H1 (cell line): ENCODE measurements at regions not wholly inside any gene's neighbourhood (a gene's known extent, or its start where the extent isn't known, plus 50 kb on each side); places are given as distances from the start of the nearest gene placed in this dataset.

ENCODE experiments used
- CTCF ChIA-PET: fragments of 300-600 bp; sonication (Branson Sonifier 250); formaldehyde crosslinking; loops from one replicate; lab custom pipeline; 2021; ENCODE audit not compliant: partially characterized antibody; lab: Charles Lee
- POLR2A ChIA-PET: fragments of 300-600 bp; sonication (Branson Sonifier 250); formaldehyde crosslinking; loops from one replicate; lab custom pipeline; 2021; ENCODE audit warnings: inconsistent platforms; ENCODE audit not compliant: partially characterized antibody; lab: Charles Lee
- DNase-seq, 2 experiments: peaks; one replicate each; pipeline versions ENCODE4 v3.0.0 to v3.0.0-alpha.2; 2010 to 2022; ENCODE audit warnings: low spot score in 2 of 2, low read depth in 1 of 2, mixed read lengths in 1 of 2
- FAIRE-seq: peaks from 2 replicates; lab custom pipeline; 2011; peaks lifted over from hg19 to GRCh38; lab: Jason Lieb, UNC
- H2AFZ ChIP-seq: 2 replicates; pipeline ENCODE4 v1.8.1; 2012; ENCODE audit warnings: low read length, inconsistent platforms
- H2AK5ac ChIP-seq: 2 replicates; pipeline ENCODE4 v1.6.1; 2013; ENCODE audit warnings: low read depth, low read length
- H2BK120ac ChIP-seq: replicated peaks from 2 replicates; pipeline ENCODE3; 2013; ENCODE audit warnings: low read depth, low read length, inconsistent platforms
- H2BK12ac ChIP-seq: 2 replicates; pipeline ENCODE4 v1.6.1; 2013; ENCODE audit warnings: low read depth, low read length
- H2BK15ac ChIP-seq: 2 replicates; pipeline ENCODE4 v1.6.1; 2013; ENCODE audit warnings: low read length
- H2BK20ac ChIP-seq: 2 replicates; pipeline ENCODE4 v1.6.1; 2013; ENCODE audit warnings: low read length
- H2BK5ac ChIP-seq: 2 replicates; pipeline ENCODE4 v1.6.1; 2013; ENCODE audit warnings: low read depth, low read length
- H3K14ac ChIP-seq: 2 replicates; pipeline ENCODE4 v1.6.1; 2013; ENCODE audit warnings: inconsistent platforms; ENCODE audit not compliant: insufficient read length
- H3K18ac ChIP-seq: 2 replicates; pipeline ENCODE4 v1.6.1; 2013; ENCODE audit warnings: low read length; ENCODE audit errors: extremely low read depth
- H3K23ac ChIP-seq: 2 replicates; pipeline ENCODE4 v1.6.1; 2013; ENCODE audit warnings: inconsistent platforms; ENCODE audit not compliant: insufficient read length
- H3K23me2 ChIP-seq: 2 replicates; pipeline ENCODE4 v1.6.1; 2013; ENCODE audit warnings: low read depth, low read length
- H3K27ac ChIP-seq: 2 replicates; pipeline ENCODE4 v1.6.1; 2011; ENCODE audit warnings: low read depth, low read length, inconsistent platforms
- H3K27me3 ChIP-seq, 4 experiments: replicated peaks in 1 of 4; 1 replicate in 1 of 4; 2 replicates in 3 of 4; pipeline versions ENCODE4 v1.6.1 to v1.8.1; 2011 to 2013; ENCODE audit warnings: low read length in 3 of 4, mild to moderate bottlenecking in 3 of 4, inconsistent platforms in 2 of 4, mixed read lengths in 2 of 4, moderate library complexity in 1 of 4; ENCODE audit not compliant: control insufficient read depth in 3 of 4, insufficient read depth in 3 of 4; ENCODE audit errors: extremely low read depth in 1 of 4
- H3K36me3 ChIP-seq, 4 experiments: 2 replicates each; pipeline versions ENCODE4 v1.6.1 to v1.8.1; 2011 to 2013; ENCODE audit warnings: mild to moderate bottlenecking in 4 of 4, low read length in 3 of 4, moderate library complexity in 2 of 4, control low read depth in 1 of 4, inconsistent platforms in 1 of 4; ENCODE audit not compliant: insufficient read depth in 4 of 4, control insufficient read depth in 2 of 4
- H3K4ac ChIP-seq: replicated peaks from 2 replicates; pipeline ENCODE3; 2013; ENCODE audit warnings: low read length, low read depth, mixed read lengths, inconsistent platforms; ENCODE audit not compliant: insufficient read length
- H3K4me1 ChIP-seq, 4 experiments: replicated peaks in 1 of 4; 1 replicate in 1 of 4; 2 replicates in 3 of 4; pipeline versions ENCODE4 v1.6.1 to v1.8.1; 2011 to 2013; ENCODE audit warnings: low read length in 3 of 4, inconsistent platforms in 2 of 4, mixed read lengths in 1 of 4; ENCODE audit not compliant: insufficient read depth in 4 of 4, control insufficient read depth in 3 of 4
- H3K4me2 ChIP-seq, 2 experiments: 2 replicates each; pipeline versions ENCODE4 v1.6.1 to v1.8.1; 2011 to 2013; ENCODE audit warnings: low read depth in 2 of 2, low read length in 2 of 2, control low read depth in 1 of 2, inconsistent platforms in 1 of 2, mild to moderate bottlenecking in 1 of 2; ENCODE audit not compliant: insufficient read depth in 1 of 2
- H3K4me3 ChIP-seq, 4 experiments: fragments of 200-600, 300-600 bp in 1 of 4; sonication (generic), shearing (Covaris generic), sonication (Bioruptor Twin) in 1 of 4; 2 replicates each; pipeline versions ENCODE4 v1.5.1 to v1.8.1; 2011 to 2016; ENCODE audit warnings: low read length in 4 of 4, low read depth in 3 of 4, control low read depth in 2 of 4, inconsistent platforms in 2 of 4, mild to moderate bottlenecking in 2 of 4, mixed read lengths in 1 of 4, moderate library complexity in 1 of 4; ENCODE audit not compliant: insufficient read depth in 2 of 4; ENCODE audit errors: extremely low read depth in 1 of 4
- H3K56ac ChIP-seq: replicated peaks from 2 replicates; pipeline ENCODE3; 2013; ENCODE audit warnings: low read depth, mild to moderate bottlenecking, mixed read lengths, low read length, inconsistent platforms; ENCODE audit not compliant: insufficient read length
- H3K79me1 ChIP-seq: 2 replicates; pipeline ENCODE4 v1.6.1; 2013; ENCODE audit warnings: low read depth, low read length, control low read depth
- H3K79me2 ChIP-seq, 2 experiments: 2 replicates each; pipeline versions ENCODE4 v1.6.1 to v1.8.1; 2012 to 2013; ENCODE audit warnings: low read length in 2 of 2, mild to moderate bottlenecking in 2 of 2, inconsistent platforms in 1 of 2; ENCODE audit not compliant: insufficient read depth in 2 of 2, control insufficient read depth in 1 of 2
- H3K9ac ChIP-seq, 4 experiments: replicated peaks in 1 of 4; 1 replicate in 1 of 4; 2 replicates in 3 of 4; pipeline versions ENCODE4 v1.6.1 to v1.8.1; 2011 to 2013; ENCODE audit warnings: low read depth in 3 of 4, low read length in 3 of 4, control low read depth in 2 of 4, mild to moderate bottlenecking in 2 of 4, moderate library complexity in 2 of 4, inconsistent platforms in 1 of 4; ENCODE audit errors: extremely low read depth in 1 of 4
- H3K9me3 ChIP-seq, 2 experiments: 2 replicates each; pipeline versions ENCODE4 v1.6.1 to v1.8.1; 2012 to 2013; ENCODE audit warnings: mild to moderate bottlenecking in 2 of 2, moderate library complexity in 2 of 2, control low read depth in 1 of 2, inconsistent platforms in 1 of 2, low read depth in 1 of 2, low read length in 1 of 2, mixed read lengths in 1 of 2; ENCODE audit not compliant: insufficient read depth in 2 of 2
- H4K20me1 ChIP-seq, 2 experiments: replicated peaks in 1 of 2; 2 replicates each; pipeline versions ENCODE3 to v1.8.1; 2011 to 2013; ENCODE audit warnings: inconsistent platforms in 2 of 2, low read length in 2 of 2, mild to moderate bottlenecking in 1 of 2; ENCODE audit not compliant: insufficient read depth in 2 of 2, control insufficient read depth in 1 of 2
- H4K5ac ChIP-seq: 2 replicates; pipeline ENCODE4 v1.6.1; 2013; ENCODE audit warnings: low read length, low read depth, mixed read lengths, inconsistent platforms; ENCODE audit not compliant: insufficient read length
- H4K8ac ChIP-seq: 2 replicates; pipeline ENCODE4 v1.8.0; 2013; ENCODE audit warnings: mild to moderate bottlenecking, moderate library complexity, low read length, inconsistent platforms; ENCODE audit not compliant: insufficient read depth; ENCODE audit errors: extremely low read depth
- H4K91ac ChIP-seq: replicated peaks from 2 replicates; pipeline ENCODE3; 2013; ENCODE audit warnings: low read length, mixed read lengths, inconsistent platforms; ENCODE audit not compliant: insufficient read length
- BACH1 ChIP-seq: IDR thresholded peaks from 2 replicates; pipeline ENCODE4 v1.6.1; 2012; ENCODE audit warnings: low read length, improper control_type of control experiment
- BRCA1 ChIP-seq: IDR thresholded peaks from 2 replicates; pipeline ENCODE4 v1.6.1; 2012; ENCODE audit warnings: low read depth, low read length, improper control_type of control experiment
- GTF2F1 ChIP-seq: IDR thresholded peaks from 2 replicates; pipeline ENCODE4 v1.6.1; 2012; ENCODE audit warnings: low read depth, low read length, improper control_type of control experiment, borderline replicate concordance
- HDAC6 ChIP-seq: IDR thresholded peaks from one replicate; pipeline ENCODE4 v1.7.1; 2012; ENCODE audit warnings: low read depth, mild to moderate bottlenecking, inconsistent platforms, low read length, moderate library complexity
- KDM1A ChIP-seq: fragments of 200-600, 300-600 bp; sonication (generic); IDR thresholded peaks from 2 replicates; pipeline ENCODE4 v1.7.1; 2016; ENCODE audit warnings: mild to moderate bottlenecking, low read length, borderline replicate concordance
- KDM5A ChIP-seq: fragments of 200-600 bp; IDR thresholded peaks from 2 replicates; pipeline ENCODE4 v1.7.1; 2012; ENCODE audit warnings: mild to moderate bottlenecking, low read length, inconsistent platforms, mixed read lengths
- PHF8 ChIP-seq: fragments of 200-600 bp; sonication (generic); conservative IDR thresholded peaks from 2 replicates; pipeline ENCODE4 v1.7.1; 2012; ENCODE audit warnings: low read depth, mild to moderate bottlenecking, inconsistent platforms, low read length, moderate library complexity
- RAD21 ChIP-seq, 2 experiments: IDR thresholded peaks in 1 of 2; conservative IDR thresholded peaks in 1 of 2; 2 replicates each; pipeline ENCODE4 v1.6.1; 2011; ENCODE audit warnings: low read depth in 2 of 2, low read length in 2 of 2, improper control_type of control experiment in 1 of 2, inconsistent platforms in 1 of 2, mild to moderate bottlenecking in 1 of 2, moderate library complexity in 1 of 2
- WGBS, 2 experiments: shearing (Covaris generic) in 1 of 2; methylation state at CpG; one replicate each; pipeline versions ENCODE4 v1.1.6 to v1.1.7; 2013 to 2015; ENCODE audit warnings: low lambda C conversion rate in 2 of 2, mixed read lengths in 2 of 2, inconsistent platforms in 1 of 2, low coverage in 1 of 2, missing lambda C conversion rate in 1 of 2; ENCODE audit not compliant: insufficient replicate concordance in 2 of 2, insufficient coverage in 1 of 2, insufficient read length in 1 of 2; ENCODE audit errors: extremely low coverage in 1 of 2, missing lambda C conversion rate in 1 of 2; 5-methylcytosine and 5-hydroxymethylcytosine counted together

DNA sequence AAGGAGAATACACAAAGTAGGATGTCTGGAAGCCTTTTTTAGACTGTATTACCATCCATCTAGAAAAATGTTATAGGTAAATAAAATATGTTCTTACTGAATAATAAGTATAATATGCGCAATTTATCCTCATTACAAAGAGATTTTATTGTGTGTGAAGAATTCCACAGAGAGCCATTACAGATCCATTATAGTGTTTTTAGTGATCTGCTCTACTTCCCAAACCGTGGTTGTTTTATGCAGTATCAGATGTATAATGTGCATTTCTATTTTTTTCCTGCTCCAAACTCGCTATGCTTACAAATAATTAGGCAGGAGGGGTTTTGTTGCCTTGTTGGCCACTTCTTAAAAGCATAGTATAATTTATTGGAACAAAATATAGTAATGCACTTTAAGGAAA, 447.8 kb downstream of the USP25 start:
- Histone ChIP-seq H3K4me2 (no peak overlapping the region), H3K14ac (no peak overlapping the region), H2BK15ac (no peak overlapping the region), H4K8ac (no peak overlapping the region), H3K36me3 (no peaks in the 10 kb centered on the region), H3K4me1 (no peaks in the 10 kb centered on the region), H4K20me1 (no peaks in the 10 kb centered on the region), H3K23ac (no peak overlapping the region), H4K5ac (no peak overlapping the region)
- ChIA-PET POLR2A (no interaction called here), CTCF (no interaction called here)
- WGBS, 2 experiments = 87% methylated on average over 3 of the region's 3 CpGs; no CpG with 5 or more reads in 1 of the 2 experiments
- no peak for TF ChIP-seq BACH1
- no peak for TF ChIP-seq GTF2F1
- no peak for TF ChIP-seq KDM5A
- TF ChIP-seq BRCA1 = no peak
- TF ChIP-seq HDAC6 = no peak
- TF ChIP-seq KDM1A = no peak
- no peak for TF ChIP-seq RAD21 (IDR thresholded peaks at IDR 0.05 in 1 of 2, conservative IDR thresholded peaks at IDR 0.05 in 1 of 2; ENCODE audit: low read depth in 2 of 2, low read length in 2 of 2)
- no peak for TF ChIP-seq PHF8
- TF ChIP-seq, all 59 proteins: peak for 0
- no peak overlapping the region for H2BK12ac ChIP-seq
- H3K18ac ChIP-seq = no peak overlapping the region
- H3K56ac ChIP-seq = no peak overlapping the region
- no peak overlapping the region for H3K4ac ChIP-seq
- H4K91ac ChIP-seq = no peak overlapping the region
- H2BK5ac ChIP-seq = no peak overlapping the region
- H3K23me2 ChIP-seq = no peaks in the 10 kb centered on the region
- no peak for DNase-seq
- H3K79me2 ChIP-seq = no peaks in the 10 kb centered on the region
- no peak overlapping the region for H3K4me3 ChIP-seq
- no peaks in the 10 kb centered on the region for H3K79me1 ChIP-seq
- no peaks in the 10 kb centered on the region for H3K27me3 ChIP-seq
- no peak for FAIRE-seq
- H2BK120ac ChIP-seq = no peak overlapping the region
- no peak overlapping the region for H2AK5ac ChIP-seq
- no peak overlapping the region for H3K27ac ChIP-seq
- H3K9me3 ChIP-seq = no peaks in the 10 kb centered on the region
- H2BK20ac ChIP-seq = no peak overlapping the region
- H2AFZ ChIP-seq = no peak overlapping the region
- no peak overlapping the region for H3K9ac ChIP-seq
